GM23338 (cell line): ENCODE measurements at regions not wholly inside any gene's neighbourhood (a gene's known extent, or its start where the extent isn't known, plus 50 kb on each side); places are given as distances from the start of the nearest gene placed in this dataset.

Source experiments
- EZH2 ChIP-seq: fragments of 200-600 bp; sonication (generic); IDR thresholded peaks from one replicate; pipeline ENCODE4 v1.8.0; 2017; ENCODE audit warnings: antibody characterized with exemption, mild to moderate bottlenecking, low read depth; ENCODE audit not compliant: unreplicated experiment
- JUNB ChIP-seq: IDR thresholded peaks from one replicate; pipeline ENCODE4 v1.6.1; 2016; ENCODE audit warnings: antibody characterized with exemption; ENCODE audit not compliant: unreplicated experiment
- POLR2AphosphoS5 ChIP-seq: IDR thresholded peaks from 2 replicates; pipeline ENCODE4 v1.6.1; 2016; ENCODE audit warnings: antibody characterized with exemption, low read depth
- ZNF114 ChIP-seq: fragments of 250-450 bp; sonication (Bioruptor Pico); IDR thresholded peaks from 2 replicates; pipeline ENCODE4 v1.5.0; 2020; ENCODE audit warnings: mild to moderate bottlenecking, moderate library complexity
- TF ChIP-seq, protein P1 (sequence below), 2 experiments: fragments of 200-600 bp in 1 of 2; sonication (generic) in 1 of 2; conservative IDR thresholded peaks; 2 replicates each; pipeline versions ENCODE4 v1.5.1 to v1.6.1; 2016 to 2017; ENCODE audit warnings: antibody characterized with exemption in 2 of 2, low read depth in 2 of 2, mild to moderate bottlenecking in 2 of 2, moderate library complexity in 1 of 2

DNA sequence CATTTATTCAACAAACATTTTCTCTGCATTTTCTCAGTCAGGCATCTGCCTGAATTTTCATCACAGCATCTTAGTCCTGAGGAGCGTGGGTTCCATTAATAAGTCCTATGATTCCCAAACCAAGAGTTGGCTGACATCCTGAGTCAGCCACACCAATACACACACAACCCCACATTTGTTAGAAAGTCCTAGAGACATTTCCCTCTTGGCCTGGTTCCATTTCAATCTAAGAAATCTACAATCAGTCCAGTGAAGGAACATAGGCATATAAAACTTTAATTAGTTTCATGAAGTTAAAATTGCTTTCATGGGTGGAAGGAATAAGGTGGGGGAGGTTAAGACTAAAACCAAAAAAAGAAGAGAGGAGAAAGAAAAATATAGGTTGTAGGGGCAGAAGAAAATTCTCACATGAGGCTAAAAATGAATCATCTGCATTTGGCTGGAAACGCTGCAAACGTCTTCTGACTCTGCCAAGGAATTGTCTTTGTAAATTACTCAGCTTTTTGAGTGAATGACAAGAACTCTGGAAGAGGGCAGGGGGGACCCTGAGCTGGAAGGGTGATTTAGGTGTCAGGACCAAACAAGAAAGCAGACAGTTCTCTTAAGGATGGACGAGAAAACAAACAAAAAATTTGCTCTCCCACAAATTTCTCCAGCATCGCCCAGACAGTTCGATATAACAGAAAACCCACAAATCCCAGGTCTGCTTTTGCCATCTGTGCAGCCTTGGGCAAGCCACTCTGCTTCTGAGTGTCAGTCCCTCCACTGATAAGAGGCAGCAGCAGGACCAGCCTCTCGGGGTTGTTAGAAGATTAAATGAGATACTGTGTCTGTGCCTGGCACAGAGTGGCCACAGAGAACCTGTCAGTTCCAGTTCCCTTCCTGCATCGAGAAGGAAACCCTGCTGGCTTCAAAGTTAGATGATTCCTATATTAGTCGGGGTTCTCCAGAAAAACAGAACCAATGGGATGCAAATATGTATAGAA, 289.7 kb downstream of the CDK5RAP2 start:
- TF ChIP-seq, protein P1, sequence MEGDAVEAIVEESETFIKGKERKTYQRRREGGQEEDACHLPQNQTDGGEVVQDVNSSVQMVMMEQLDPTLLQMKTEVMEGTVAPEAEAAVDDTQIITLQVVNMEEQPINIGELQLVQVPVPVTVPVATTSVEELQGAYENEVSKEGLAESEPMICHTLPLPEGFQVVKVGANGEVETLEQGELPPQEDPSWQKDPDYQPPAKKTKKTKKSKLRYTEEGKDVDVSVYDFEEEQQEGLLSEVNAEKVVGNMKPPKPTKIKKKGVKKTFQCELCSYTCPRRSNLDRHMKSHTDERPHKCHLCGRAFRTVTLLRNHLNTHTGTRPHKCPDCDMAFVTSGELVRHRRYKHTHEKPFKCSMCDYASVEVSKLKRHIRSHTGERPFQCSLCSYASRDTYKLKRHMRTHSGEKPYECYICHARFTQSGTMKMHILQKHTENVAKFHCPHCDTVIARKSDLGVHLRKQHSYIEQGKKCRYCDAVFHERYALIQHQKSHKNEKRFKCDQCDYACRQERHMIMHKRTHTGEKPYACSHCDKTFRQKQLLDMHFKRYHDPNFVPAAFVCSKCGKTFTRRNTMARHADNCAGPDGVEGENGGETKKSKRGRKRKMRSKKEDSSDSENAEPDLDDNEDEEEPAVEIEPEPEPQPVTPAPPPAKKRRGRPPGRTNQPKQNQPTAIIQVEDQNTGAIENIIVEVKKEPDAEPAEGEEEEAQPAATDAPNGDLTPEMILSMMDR (conservative IDR thresholded peaks at IDR 0.05; ENCODE audit: low read depth in 2 of 2): no peak
- TF ChIP-seq EZH2 (no peak), ZNF114 (CRISPR knock-in tag) (no peak), JUNB (no peak), POLR2AphosphoS5 (no peak)
